HG02938 (cell line): ENCODE measurements at regions not wholly inside any gene's neighbourhood (a gene's known extent, or its start where the extent isn't known, plus 50 kb on each side); places are given as distances from the start of the nearest gene placed in this dataset.
"Not testable (repeated sequence)": the region's sequence is repeated elsewhere in the genome, so short reads cannot be mapped to it uniquely, and the experiment has no call there.

Experiments
- ATAC-seq: cut with Tn5 transposase; IDR thresholded peaks from one replicate; pipeline ENCODE4 v1.9.1; 2021; ENCODE audit warnings: mild to moderate bottlenecking, moderate library complexity; ENCODE audit not compliant: unreplicated experiment

DNA sequence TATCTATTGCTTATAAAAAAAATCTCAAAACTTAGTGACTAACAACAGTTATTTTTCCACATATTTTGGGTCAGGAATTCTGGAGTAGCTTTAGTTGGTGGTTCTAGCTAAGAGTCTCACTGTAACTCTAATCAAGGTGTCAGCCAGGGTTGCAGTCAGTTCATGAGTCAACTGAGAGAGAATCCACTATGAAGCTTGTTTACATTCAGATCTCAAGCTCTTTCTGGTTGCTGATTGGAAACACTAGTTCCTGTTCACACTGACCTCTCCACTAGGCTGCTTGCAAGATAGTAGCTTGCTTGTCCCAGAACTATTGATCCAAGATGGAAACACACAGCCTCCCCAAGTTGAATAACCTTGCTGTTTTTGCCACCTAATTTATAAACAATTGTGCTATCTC, 1192.1 kb upstream of the B3GALT2 start:
- no peak for ATAC-seq

DNA sequence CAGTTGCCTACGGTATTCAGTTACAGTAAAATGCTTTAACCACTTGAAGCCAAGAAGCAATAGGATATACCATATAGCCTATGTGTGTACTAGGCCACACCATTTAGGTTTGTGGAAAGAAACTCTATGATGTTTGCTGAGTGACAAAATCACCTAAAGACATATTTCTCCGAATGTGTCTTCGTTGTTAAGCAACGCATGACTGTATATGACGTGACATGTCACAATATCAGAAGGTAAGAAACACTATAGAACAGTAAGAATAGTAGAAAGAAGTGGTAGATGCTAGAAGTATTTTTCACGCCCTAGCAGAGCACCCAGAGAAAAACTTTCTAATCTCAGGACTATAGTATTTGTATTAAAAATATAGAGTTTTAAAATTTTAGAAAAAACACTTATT, 1188.2 kb upstream of the B3GALT2 start:
- ATAC-seq: no peak

DNA sequence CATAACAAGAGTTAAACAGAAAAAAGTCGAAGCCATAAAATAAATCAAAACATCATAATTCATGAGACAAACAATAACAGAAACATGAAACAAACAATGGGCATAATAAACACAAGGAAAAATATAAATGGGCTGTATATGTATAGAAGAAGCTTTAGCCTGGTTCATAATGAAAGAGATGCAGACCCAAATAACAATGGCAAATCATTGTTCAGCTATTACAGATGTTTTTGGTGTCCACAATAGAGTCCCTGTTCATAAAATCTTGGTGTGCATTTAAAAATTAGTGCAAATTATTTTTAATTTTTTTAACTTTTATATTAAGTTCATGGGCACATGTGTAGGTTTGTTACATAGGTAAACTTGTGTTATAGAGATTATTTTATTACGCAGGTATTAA, 1185.9 kb upstream of the B3GALT2 start:
- ATAC-seq: no peak

DNA sequence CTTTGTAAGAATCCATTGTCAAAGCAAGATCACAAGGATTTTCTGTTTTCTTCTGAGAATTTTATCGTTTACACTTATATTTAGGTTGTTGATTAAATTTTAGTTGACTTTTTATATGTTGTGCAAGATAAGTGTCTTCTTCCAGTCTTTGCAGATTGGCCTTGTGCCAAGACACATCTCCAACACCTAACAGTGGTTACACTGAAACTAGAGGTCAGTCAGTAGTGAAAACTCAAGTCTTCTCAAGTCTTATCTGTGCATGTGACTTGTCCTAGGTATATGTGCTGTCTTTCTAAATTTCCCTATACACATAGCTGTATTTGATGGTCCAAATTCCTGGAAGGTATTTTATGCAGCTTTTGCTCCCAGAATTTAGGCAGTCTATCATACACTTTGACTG, 1183.2 kb upstream of the B3GALT2 start:
- no peak for ATAC-seq

DNA sequence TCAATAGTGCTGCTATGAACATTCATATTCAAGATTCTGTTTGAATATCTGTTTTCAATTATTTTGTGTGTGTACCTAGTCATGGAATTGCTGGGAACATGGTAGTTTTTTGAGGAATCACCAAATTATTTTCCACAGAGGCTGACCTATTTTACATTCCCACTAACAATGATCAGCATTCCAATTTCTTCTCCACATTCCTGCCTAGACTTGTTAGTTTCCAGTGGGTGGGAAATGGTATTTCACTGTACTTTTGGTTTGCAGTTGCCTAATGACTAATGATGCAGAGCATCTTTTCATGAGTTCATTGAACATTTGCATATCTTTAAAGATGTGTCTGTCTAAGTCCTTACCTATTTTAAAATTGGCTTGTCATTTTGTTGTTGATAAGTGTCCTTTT, 1182.6 kb upstream of the B3GALT2 start:
- ATAC-seq: no peak

DNA sequence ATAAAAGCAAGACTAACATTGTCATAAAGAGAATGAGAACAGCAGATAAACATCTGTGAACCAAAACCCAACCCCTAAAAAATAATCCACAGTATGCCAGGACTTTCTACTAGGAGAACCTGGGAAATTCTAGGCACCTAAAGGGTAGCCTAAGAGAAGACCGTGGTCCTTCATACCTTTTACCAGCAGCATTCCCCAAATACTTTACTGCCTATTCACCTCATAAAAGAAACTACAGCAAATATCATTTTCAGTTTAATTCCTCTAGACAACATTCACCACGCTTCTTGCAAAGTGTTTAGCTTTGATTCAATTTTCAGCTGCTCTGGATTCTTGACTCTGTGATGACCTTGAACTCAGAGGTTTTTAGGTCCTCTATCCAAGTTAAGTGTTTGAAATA, 1180.7 kb upstream of the B3GALT2 start:
- ATAC-seq: no peak

DNA sequence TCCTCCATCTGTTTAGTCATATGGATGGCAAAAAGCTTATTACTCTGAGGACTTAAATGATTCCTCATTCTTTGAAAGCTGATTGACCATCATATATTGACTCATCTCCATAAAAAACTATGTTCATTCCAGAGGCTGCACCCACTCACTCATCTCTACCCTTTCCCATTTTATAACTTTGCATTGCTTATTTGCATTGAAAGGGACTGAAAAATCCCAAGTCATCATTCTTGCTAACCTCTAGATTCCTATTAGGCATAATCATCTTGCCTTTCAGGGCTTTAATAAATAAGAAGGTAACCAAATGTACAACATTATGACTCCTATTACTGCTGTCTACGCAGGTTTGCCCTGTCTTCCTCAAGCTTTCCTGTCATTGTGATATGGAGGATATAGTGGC, 1180.3 kb upstream of the B3GALT2 start:
- no peak for ATAC-seq

DNA sequence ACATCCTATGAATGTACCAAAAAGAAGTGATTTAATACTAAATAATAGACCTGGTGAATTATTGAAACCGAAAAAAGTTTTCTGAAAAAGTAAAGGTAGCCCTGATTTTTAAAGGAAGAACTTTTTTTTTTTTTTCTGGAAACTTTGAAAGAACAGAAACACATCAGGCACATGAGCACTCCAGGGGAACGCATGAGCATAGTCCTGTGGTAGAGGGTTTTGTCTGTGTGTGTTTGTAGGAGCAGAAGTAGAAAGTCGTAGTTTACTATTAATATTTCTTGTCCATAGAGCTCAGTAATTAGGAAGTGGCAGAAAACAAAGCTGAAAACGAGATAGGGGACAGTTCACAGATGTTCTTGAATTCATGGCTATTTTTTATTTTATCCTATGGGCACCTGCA, 1175.9 kb upstream of the B3GALT2 start:
- no peak for ATAC-seq

DNA sequence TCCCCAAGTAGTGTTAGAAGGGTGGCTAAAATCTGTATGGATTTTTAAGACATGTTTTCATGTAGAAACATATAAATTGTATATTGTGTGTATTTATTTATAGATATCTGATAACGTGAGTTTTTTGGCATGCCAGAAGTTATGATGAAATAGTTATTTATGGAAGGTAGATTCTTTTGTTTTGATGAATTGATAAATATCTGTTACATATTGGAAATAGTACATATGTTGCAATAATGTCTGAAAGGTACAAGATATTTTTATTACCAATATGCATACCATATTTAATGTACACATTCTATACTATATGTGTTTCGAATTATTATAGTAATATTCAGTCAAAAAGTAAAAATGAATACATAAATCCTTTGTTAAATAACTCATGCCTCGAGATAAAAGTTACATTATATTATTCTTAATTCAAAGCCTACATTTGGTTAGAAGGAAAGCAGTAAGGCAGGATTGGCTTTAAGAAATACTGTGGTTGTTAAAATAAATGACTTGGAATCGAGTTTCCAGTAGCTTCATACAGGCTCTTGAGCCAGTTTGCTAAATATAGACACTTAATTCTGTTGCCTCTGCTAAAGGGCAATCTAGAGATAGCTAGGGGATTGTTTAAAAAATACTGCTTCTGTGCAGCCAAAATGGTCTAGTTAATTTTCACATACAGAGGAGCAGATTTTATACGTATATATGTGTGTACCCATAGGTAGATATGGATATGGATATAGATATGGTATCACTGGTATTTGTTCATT, 1175.1 kb upstream of the B3GALT2 start:
- ATAC-seq: no peak

DNA sequence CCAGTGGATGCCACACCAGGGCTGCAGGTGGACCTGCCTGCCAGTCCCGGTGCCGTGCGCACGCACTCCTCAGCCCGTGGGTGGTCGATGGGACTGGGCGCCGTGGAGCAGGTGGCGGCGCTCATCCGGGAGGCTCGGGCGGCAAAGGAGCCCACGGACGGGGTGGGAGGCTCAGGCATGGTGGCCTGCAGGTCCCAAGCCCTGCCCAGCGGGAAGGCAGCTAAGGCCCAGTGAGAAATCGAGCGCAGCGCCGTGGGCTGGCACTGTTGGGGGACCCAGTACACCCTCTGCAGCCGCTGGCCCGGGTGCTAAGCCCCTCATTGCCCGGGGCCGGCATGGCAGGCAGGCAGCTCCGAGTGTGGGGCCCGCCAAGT, 1171.8 kb upstream of the B3GALT2 start:
- ATAC-seq: no peak

DNA sequence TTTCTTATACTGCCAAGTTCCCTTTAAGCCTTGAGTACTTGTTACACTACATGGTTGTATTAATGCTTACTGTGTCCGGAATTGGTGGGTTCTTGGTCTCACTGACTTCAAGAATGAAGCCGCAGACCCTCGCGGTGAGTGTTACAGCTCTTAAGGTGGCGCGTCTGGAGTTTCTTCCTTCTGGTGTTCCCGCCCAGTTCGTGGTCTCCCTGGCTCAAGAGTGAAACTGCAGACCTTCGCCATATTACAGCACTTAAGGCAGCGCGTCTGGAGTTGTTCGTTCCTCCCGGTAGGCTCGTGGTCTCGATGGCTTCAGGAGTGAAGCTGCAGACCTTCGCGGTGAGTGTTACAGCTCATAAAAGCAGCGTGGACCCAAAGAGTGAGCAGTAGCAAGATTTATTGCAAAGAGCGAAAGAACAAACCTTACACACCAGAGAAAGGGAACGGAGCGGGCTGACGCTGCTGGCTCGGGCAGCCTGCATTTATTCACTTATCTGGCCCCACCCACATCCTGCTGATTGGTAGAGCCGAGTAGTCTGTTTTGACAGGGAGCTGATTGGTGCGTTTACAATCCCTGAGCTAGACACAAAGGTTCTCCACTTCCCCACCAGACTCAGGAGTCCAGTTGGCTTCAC, 1171.3 kb upstream of the B3GALT2 start:
- ATAC-seq: not testable (repeated sequence)

DNA sequence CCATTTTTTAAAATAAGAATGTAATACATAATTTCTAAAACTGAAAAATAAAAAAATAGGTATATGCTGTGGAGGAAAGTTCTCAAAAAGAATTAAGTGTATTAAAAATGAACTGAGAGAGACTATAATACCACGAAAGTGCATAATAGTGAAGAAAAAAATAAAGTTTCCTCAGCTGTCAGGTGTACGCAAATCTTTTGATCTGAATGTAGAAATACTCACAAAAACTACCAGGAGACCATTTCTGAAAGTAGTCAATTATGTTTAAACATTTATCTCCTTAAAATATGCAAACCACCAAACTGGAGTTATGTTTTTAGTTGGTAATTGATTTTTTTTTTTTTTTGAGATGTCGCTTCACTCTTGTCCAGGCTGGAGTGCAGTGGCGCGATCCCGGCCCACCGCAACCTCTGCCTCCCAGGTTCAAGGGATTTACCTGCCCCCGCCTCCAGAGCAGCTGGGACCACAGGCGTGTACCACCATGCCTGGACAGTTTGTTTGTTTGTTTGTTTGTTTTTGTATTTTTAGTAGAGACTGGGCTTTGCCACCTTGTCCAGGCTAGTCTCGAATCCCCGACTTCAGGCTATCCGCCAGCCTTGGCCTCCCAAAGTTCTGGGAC, 1169.2 kb upstream of the B3GALT2 start:
- no peak for ATAC-seq

DNA sequence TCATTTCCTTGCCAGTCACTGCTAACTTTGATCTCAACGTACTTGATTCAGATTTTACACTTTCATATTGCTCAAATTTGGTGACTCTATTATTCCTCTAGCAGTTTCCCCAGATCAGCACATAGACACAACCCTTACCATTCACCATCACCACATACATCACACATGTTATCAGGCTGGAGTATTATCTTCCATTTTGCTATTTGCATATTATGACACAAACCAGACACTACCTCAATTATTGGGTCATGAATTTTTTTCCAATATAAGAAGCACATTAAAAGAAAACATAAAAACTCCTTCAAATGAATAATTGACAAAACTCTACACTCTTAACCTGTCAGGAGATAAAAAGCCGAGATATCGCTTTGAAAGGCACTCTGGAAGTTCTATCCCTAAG, 1166.7 kb upstream of the B3GALT2 start:
- no peak for ATAC-seq

DNA sequence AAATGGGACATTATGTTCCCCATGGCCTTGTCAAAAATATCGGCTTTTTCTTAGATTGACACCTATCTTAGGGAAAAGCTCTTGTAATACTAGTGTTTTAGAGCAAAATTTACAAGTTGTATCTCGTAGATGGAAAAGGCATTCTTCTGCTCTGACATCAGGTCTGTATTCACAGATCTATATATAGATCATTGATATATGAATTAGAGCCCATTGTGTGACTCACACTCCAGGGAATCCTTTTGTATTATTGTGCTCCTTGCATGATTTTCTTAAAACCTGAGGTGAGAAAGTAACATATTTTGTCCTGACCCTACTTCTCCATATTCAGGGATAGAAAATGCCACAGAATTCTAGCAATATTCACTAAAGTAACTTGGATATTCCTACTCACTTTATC, 1160.8 kb upstream of the B3GALT2 start:
- ATAC-seq: no peak

DNA sequence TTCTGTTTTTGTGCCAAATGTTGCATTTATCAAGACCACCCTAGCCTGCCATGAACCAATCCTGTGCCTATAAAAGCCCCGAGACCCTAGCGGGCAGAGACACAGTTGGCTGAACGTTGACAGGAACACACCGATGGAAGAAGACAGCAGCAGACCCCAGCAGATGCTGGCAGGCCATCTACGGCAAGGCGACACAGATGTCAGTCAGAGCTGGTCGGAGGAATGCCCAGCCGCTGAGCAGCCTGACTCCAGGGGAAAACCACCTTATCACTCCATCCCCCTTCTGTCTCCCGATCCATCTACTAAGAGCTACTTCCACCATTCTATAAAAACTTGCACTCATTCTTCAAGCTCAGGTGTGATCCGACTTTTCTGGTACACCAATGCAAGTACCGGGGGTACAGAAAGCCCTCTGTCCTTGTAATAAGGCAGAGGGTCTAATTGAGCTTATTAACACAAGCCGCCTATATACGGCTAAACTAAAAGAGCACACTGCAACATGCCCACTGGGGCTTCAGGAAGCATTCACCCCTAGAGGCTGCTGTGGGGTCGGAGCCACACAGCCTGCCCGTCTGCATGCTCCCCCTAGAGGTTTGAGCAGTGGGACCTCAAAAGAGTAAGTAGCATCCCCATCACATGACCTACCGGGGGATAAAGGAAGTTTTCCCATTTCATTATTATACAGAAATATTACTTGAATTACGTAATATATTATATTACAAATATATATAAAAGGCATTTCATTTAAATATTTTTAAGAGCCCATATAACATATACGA, 1156.3 kb upstream of the B3GALT2 start:
- ATAC-seq: no peak

DNA sequence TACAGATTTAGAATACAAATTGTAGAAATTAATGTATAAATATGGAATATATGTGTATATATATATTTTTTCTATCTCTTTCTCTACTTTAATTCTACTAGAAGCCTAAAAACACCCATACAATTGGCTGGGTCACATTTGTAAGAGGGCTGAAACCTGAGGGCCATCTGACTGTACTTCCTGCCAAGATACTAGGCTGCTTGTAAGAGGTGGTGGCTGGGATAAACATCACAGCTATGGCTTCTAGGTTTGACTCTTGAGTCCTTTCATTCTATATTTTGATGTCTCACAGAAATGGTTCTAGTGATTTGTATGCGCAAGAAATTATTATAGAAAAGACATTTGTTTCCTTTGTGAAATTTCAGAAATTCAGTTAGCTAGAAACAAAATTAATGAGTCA, 1155.2 kb upstream of the B3GALT2 start:
- no peak for ATAC-seq

DNA sequence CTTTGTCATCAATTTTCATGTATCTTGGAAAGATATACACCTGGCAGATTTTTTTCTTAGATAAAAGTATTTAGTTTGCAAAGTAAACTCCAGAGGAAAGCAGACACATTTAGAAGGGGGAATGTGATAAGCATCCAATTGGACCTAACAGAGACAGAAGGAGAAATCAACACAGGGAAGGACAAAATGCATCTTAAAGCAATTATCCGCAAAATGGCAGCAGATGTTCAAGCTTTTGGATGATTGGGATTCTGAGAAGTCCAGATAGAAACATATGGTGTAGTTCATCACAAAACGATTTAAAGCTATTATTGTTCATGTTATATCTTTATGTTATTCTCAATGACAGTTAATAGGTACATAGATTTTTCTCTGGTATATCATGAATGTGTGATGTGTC, 1153.1 kb upstream of the B3GALT2 start:
- no peak for ATAC-seq

DNA sequence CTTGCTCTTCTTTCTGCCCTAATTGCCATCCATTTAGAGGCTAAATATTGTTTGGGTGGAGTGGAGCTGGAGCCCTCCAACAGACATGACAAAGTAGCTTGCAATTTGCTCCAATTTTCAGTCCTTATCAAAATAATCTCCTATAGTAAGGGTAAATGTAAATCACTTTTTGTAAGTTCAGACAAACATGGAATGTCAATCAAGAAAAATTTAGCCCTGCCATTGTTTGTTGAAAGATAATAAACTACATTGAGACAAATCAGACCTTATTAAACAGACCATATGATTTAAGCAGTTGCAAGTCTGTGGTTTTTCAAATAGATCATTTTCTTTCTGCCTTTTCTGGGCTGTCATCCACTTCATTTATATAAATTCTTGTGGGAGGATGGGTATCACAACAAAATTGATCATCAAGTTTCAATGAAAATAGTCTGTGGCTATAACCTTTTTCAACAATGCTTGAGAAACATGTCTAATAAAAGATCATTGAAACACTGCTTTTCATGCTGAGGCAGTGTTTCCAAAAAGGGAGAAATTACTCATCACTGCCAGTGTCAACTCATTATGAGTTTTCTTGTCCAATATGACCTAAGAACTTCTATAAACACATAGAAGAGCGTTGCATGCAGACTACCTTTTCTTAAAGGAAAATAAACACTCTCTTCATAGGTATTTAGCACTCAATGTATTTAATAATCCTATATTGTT, 1152.0 kb upstream of the B3GALT2 start:
- ATAC-seq: peak; percentile 57

DNA sequence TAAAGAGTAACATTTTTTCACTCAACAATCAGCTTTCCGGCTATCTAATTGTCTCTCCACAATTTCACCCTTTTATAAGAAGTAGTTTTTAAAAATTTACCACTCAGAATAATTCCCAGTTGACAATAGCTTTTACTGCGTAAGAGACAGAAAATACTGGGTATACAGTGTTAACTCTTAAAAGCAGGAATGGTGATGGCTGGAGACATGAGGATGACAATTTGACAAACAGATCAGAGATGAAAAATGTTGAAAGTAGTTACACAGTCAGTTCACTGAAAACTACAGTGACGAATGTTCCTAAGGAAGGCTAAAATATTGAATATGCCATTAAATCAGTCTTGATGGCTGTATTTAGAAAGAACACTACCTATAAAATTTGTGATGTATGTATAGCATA, 1146.8 kb upstream of the B3GALT2 start:
- no peak for ATAC-seq

DNA sequence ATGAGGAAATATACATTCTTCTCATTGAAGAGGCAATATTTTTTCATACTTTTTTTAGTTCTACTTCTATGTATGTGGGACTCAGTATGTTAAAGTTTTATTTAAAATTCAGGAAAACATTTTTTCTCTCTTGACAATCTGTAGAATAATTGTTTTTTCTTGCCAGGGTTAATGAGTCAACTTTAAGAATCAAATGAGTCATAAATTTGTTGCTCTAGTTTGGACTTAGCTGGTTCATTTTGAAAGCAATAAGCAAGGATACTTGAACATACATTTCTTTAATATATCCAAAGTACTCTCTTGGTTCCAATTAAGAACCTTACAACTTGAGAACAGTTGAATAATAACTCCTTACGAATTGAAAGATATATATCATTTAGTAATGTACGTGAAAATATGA, 1145.3 kb upstream of the B3GALT2 start:
- no peak for ATAC-seq

DNA sequence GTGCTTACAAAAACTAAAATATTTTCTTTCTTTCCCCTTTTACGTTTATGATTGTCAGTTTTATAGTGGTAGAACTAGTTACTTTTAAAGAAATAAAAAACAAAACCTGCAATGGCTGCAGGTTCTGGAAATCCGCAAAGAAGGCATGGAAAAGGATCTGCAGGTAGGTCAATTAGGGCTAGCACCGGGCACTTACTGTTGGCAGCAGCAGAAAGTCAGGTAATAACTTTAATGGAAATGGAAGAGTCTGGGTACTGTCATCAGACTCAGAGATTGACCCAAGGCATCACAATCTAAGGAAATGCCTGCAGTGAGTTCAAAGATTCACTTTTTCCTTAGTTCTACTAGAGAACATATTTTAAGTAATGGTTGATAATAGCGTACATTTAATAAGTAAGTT, 1136.3 kb upstream of the B3GALT2 start:
- no peak for ATAC-seq
